ENCODE measurements at regions not wholly inside any gene's neighbourhood (a gene's known extent, or its start where the extent isn't known, plus 50 kb on each side); places are given as distances from the start of the nearest gene placed in this dataset.
A peak's percentile ranks its signal among the peaks of the same experiment; 100 is the strongest.
"Not testable (repeated sequence)": the region's sequence is repeated elsewhere in the genome, so short reads cannot be mapped to it uniquely, and the experiment has no call there.

GRCh38 chr5:12080761-12081160 lies 176.5 kb upstream of the CTNND2 start:
- DNase-seq, result no peak

- DNase-seq, result not testable (repeated sequence)
These were observed 174.0 kb upstream of the CTNND2 start for GRCh38 chr5:12078286-12078685.

- no peak for DNase-seq
These were observed 169.2 kb upstream of the CTNND2 start for GRCh38 chr5:12073426-12073825.

GRCh38 chr5:12072441-12072840 lies 168.2 kb upstream of the CTNND2 start:
- no peak for DNase-seq

GRCh38 chr5:12071455-12071854 lies 167.2 kb upstream of the CTNND2 start:
- DNase-seq, result no peak

- DNase-seq, result peak; percentile 20
These were observed 119.5 kb upstream of the CTNND2 start for GRCh38 chr5:12023614-12024241.

GRCh38 chr5:12022444-12022843 lies 118.2 kb upstream of the CTNND2 start:
- no peak for DNase-seq

GRCh38 chr5:12019306-12019705 lies 115.1 kb upstream of the CTNND2 start:
- DNase-seq, result no peak

GRCh38 chr5:12017007-12017406 lies 112.8 kb upstream of the CTNND2 start:
- DNase-seq, result no peak

GRCh38 chr5:12016159-12016746 lies 112.0 kb upstream of the CTNND2 start:
- peak; percentile 21 for DNase-seq

GRCh38 chr5:12013351-12013750 lies 109.1 kb upstream of the CTNND2 start:
- DNase-seq, result no peak

GRCh38 chr5:12003680-12004079 lies 99.4 kb upstream of the CTNND2 start:
- no peak for DNase-seq

GRCh38 chr5:11998397-11998796 lies 94.2 kb upstream of the CTNND2 start:
- no peak for DNase-seq

- no peak for DNase-seq
These were observed 93.7 kb upstream of the CTNND2 start for GRCh38 chr5:11997942-11998341.

- DNase-seq, result no peak
These were observed 88.3 kb upstream of the CTNND2 start for GRCh38 chr5:11992518-11992917.

- DNase-seq, result no peak
These were observed 81.7 kb upstream of the CTNND2 start for GRCh38 chr5:11985993-11986392.

- DNase-seq, result no peak
These were observed 80.0 kb upstream of the CTNND2 start for GRCh38 chr5:11984196-11984595.

- DNase-seq, result no peak
These were observed 77.7 kb upstream of the CTNND2 start for GRCh38 chr5:11981986-11982385.

GRCh38 chr5:11977904-11978303 lies 73.7 kb upstream of the CTNND2 start:
- DNase-seq, result no peak

GRCh38 chr5:11973469-11973868 lies 69.2 kb upstream of the CTNND2 start:
- peak; percentile 39 for DNase-seq

GRCh38 chr5:11963227-11963626 lies 59.0 kb upstream of the CTNND2 start:
- no peak for DNase-seq

- DNase-seq, result no peak
These were observed 57.9 kb upstream of the CTNND2 start for GRCh38 chr5:11962122-11962521.

GRCh38 chr5:11958321-11958720 lies 54.1 kb upstream of the CTNND2 start:
- no peak for DNase-seq

GRCh38 chr5:11955331-11955730 lies 51.1 kb upstream of the CTNND2 start:
- no peak for DNase-seq
